Omental fat pad (tissue), 3 donors: ENCODE measurements at regions not wholly inside any gene's neighbourhood (a gene's known extent, or its start where the extent isn't known, plus 50 kb on each side); places are given as distances from the start of the nearest gene placed in this dataset.

Experiments used
- ATAC-seq: fragments of 150-250 bp; one replicate; pipeline ENCODE4 v1.9.1; 2016; ENCODE audit warnings: mild to moderate bottlenecking, moderate library complexity; ENCODE audit not compliant: low FRiP score
- DNase-seq: peaks from one replicate; pipeline ENCODE4 v3.0.0-alpha.2; 2019; ENCODE audit warnings: low spot score
- TF ChIP-seq, protein P1 (sequence below), 3 donors: fragments of 450-650 bp; IDR thresholded peaks; one replicate each; pipeline ENCODE4 v1.5.1; 2016 to 2017; ENCODE audit warnings: antibody characterized with exemption in 3 of 3, mild to moderate bottlenecking in 3 of 3, moderate library complexity in 2 of 3

DNA sequence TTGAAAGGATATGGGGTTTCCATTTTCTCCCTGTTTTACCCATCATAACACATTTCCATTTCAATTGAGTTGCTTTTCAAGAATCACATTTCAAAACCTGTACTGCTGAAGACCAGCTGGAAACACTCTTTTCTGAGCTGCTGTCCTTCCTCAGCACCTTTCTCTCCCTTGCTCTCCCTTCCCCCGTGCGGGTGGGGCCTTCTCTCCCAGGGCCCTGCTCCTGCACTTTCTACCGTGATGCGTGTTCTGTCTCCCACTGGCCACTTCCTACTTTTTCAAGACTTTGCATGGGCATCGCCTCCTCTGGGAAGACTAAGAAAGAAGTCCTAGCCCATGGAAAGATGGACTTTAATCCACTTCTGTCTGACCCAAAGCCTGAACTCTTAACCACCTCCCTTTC is 390.4 kb downstream of the PTPRU start:
- DNase-seq: no peak
- ATAC-seq: no peak
- TF ChIP-seq, protein P1, sequence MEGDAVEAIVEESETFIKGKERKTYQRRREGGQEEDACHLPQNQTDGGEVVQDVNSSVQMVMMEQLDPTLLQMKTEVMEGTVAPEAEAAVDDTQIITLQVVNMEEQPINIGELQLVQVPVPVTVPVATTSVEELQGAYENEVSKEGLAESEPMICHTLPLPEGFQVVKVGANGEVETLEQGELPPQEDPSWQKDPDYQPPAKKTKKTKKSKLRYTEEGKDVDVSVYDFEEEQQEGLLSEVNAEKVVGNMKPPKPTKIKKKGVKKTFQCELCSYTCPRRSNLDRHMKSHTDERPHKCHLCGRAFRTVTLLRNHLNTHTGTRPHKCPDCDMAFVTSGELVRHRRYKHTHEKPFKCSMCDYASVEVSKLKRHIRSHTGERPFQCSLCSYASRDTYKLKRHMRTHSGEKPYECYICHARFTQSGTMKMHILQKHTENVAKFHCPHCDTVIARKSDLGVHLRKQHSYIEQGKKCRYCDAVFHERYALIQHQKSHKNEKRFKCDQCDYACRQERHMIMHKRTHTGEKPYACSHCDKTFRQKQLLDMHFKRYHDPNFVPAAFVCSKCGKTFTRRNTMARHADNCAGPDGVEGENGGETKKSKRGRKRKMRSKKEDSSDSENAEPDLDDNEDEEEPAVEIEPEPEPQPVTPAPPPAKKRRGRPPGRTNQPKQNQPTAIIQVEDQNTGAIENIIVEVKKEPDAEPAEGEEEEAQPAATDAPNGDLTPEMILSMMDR (IDR thresholded peaks at IDR 0.05): no peak

DNA sequence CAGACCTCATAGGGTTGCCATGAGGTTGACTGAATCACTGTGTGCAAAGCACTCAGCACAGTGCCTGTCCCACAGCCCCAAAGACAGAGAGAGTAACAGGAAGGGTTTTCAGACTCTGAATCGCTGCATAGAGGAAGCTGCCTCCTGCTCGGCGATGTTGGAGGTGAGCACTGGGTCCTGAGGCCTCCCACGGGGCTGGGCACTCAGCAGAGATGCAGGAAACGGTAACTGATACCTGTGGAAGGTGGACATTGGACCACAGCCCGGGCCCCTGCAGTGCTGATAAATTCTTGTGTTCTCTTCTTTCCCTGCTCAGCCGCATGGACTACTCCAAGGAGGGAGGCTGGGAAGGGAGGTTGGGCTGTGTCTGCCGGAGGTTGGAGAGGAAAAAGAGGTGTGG is 389.7 kb downstream of the PTPRU start:
- no peak for DNase-seq
- no peak for ATAC-seq
- TF ChIP-seq, protein P1 (IDR thresholded peaks at IDR 0.05): no peak

DNA sequence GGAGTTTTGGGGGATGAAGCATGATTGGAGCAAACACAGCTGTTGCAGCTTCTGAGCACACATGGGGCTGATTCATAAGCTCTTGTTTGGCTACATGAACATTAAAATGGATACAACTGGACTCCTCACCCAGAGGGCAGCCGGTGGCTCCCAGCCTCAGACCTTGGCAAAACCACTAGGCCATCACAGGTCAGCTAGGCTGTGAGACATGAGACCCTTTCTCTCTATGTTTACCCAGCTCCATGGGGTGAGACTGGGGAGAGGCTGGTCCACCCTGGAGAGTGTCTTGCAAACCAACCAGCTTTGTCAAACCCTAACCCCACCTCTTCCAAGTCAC is 388.7 kb downstream of the PTPRU start:
- no peak for ATAC-seq
- DNase-seq: no peak
- TF ChIP-seq, protein P1 (IDR thresholded peaks at IDR 0.05): no peak

DNA sequence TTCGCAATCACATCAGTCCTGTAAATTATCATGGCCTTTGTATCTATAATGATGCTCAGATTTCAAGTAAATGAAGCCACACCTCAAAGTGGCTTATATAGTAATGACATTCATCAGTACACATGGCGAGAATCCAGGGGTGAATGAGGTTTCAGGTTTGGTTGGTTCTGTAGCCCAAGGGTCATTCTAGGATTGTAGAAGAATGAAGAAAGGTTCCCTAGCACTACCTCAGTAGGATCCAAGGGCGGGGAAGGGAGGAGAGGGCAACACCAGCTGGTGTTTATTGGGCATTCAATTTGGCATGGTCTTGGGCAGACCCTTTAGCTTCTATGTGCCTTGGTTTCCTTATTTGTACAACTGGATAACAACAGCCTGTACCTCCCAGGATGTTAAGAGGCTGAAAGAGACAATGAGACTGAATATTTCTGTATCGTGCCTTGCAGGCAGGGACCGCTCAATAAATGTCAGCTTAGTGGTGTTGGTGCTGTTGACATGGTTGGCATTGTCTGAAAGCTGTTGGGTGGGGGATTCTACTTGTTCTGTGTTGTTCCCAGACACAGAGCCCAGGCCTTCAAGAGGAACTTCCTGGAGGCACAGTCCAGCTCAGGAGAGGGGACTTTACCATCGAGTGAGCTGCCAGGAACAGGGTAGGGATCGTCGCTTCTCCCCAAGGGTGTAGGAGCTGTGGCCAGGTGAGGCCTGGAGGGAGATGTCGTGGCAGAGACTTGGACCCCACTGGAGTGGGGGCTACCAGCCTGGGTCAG is 388.2 kb downstream of the PTPRU start:
- ATAC-seq (no peak), DNase-seq (no peak)
- TF ChIP-seq, protein P1 (IDR thresholded peaks at IDR 0.05): no peak

DNA sequence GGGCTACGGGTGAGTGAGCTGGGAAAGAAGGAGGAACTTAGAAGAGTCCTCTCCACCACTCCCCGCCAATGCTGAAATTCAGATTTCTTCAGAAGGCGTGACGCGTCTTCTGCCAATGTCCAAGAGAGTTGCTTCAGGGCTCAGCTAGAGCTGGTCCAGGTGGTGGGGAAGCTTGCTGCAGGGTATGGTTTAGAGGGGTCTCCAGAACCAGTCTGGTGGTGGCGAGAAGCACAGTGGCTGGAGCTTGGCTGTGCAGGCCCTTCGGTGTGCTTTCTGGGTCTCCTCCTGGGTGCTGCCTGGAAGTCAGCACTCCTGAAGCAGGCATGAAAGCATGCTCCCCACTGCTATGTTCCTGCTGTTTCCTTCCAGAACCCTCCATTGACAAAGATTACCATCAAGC is 387.2 kb downstream of the PTPRU start:
- DNase-seq (no peak), ATAC-seq (no peak)
- TF ChIP-seq, protein P1 (IDR thresholded peaks at IDR 0.05): no peak

DNA sequence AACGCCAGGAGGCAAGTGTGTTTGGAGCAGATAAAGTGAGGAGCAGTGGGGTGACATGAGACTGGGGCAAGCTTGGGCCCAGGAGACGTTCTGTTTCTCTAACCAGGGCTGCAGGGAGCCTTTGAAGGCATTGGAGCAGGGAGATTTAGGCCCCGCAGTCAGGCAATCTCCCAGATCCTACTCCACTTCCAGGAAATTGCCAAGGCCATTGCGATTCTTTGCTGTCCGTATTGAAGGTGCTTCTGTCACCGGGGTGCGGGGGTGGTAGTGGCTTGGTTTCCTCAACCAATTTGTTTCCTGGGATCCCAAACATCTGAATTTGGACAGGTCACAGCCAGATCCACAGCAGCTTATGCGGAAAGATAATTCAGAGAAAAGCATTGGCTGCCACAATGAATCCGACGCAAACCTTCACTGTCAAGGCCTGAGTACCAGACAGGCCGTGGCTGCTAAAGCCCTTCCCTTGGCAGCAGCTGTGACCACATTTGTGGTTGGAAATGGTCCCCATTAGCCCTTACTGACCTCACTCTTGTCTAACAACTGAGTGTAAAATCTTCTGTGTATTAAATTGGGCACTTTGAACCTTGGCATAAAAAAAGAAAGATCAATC is 385.6 kb downstream of the PTPRU start:
- TF ChIP-seq, protein P1 (IDR thresholded peaks at IDR 0.05): no peak
- ATAC-seq (no peak), DNase-seq (no peak)

DNA sequence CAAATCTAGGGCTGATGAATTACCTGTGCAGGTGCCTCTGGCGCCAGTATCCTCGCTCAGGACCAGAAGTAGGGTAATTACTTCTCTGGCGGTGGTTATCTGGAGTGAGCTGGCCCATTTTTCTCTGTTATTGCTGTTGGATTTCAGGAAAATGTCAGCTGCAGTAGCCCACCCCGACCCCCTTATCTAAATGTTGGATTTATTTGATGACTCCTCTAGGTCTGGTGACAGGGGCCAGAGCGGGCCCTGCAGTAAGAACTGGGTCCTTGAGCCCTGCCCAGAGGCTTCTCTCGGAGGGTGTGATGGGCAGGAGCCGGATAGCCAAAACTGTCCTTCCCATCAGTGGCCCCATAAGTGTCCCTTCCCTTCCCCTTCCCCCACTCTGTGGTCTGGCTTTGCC is 384.3 kb downstream of the PTPRU start:
- ATAC-seq: no peak
- TF ChIP-seq, protein P1 (IDR thresholded peaks at IDR 0.05): no peak
- no peak for DNase-seq
